ENCODE measurements at regions not wholly inside any gene's neighbourhood (a gene's known extent, or its start where the extent isn't known, plus 50 kb on each side); places are given as distances from the start of the nearest gene placed in this dataset.

GRCh38 chr9:27711241-27711640 lies 138.0 kb upstream of the C9orf72 start:
- TF ChIP-seq FOS (IDR thresholded peaks at IDR 0.05; ENCODE audit: borderline replicate concordance, insufficient read depth, low read length) (no peak), GATA2 (IDR thresholded peaks at IDR 0.05; ENCODE audit: insufficient read depth, insufficient read length, low read depth, low read length) (no peak), EZH2 (IDR thresholded peaks at IDR 0.05; ENCODE audit: borderline replicate concordance, low read depth, low read length, severe bottlenecking) (no peak), POLR2AphosphoS5 (IDR thresholded peaks at IDR 0.05; ENCODE audit: insufficient read depth, low read depth, low read length) (no peak), MYC (IDR thresholded peaks at IDR 0.05; ENCODE audit: low read depth, low read length) (no peak), MAX (IDR thresholded peaks at IDR 0.05; ENCODE audit: insufficient read depth, insufficient read length) (no peak), JUN (IDR thresholded peaks at IDR 0.05; ENCODE audit: borderline replicate concordance, insufficient read depth, insufficient read length, low read depth) (no peak), POLR2A (IDR thresholded peaks at IDR 0.05; ENCODE audit: low read depth, low read length) (no peak)
- TF ChIP-seq, protein P1, sequence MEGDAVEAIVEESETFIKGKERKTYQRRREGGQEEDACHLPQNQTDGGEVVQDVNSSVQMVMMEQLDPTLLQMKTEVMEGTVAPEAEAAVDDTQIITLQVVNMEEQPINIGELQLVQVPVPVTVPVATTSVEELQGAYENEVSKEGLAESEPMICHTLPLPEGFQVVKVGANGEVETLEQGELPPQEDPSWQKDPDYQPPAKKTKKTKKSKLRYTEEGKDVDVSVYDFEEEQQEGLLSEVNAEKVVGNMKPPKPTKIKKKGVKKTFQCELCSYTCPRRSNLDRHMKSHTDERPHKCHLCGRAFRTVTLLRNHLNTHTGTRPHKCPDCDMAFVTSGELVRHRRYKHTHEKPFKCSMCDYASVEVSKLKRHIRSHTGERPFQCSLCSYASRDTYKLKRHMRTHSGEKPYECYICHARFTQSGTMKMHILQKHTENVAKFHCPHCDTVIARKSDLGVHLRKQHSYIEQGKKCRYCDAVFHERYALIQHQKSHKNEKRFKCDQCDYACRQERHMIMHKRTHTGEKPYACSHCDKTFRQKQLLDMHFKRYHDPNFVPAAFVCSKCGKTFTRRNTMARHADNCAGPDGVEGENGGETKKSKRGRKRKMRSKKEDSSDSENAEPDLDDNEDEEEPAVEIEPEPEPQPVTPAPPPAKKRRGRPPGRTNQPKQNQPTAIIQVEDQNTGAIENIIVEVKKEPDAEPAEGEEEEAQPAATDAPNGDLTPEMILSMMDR (IDR thresholded peaks at IDR 0.05; ENCODE audit: extremely low read depth in 1 of 2, insufficient read depth in 1 of 2, low read depth in 1 of 2, low read length in 2 of 2): no peak
- CTCF ChIA-PET: no interaction called here
- no peaks in the 10 kb centered on the region for H3K9me3 ChIP-seq (replicated peaks; ENCODE audit: control insufficient read depth, insufficient read depth, low read length)
- H3K27ac ChIP-seq (ENCODE audit: insufficient read depth, low read depth, low read length): no peak overlapping the region
- DNase-seq (ENCODE audit: low read depth, low spot score): no peak
- H4K20me1 ChIP-seq (replicated peaks; ENCODE audit: control insufficient read depth, extremely low read depth, insufficient read depth, low read length): no peaks in the 10 kb centered on the region
- H3K27me3 ChIP-seq (ENCODE audit: control insufficient read depth in 2 of 2, insufficient read depth in 2 of 2, low read length in 2 of 2): no peaks in the 10 kb centered on the region
- H3K9me1 ChIP-seq (replicated peaks; ENCODE audit: control insufficient read depth, extremely low read depth, insufficient read depth, low read length): no peaks in the 10 kb centered on the region
- no TSS peak for BruUV-seq (replicated peaks)
- FAIRE-seq: no peak
- no peaks in the 10 kb centered on the region for H3K79me2 ChIP-seq (ENCODE audit: control insufficient read depth, insufficient read depth, low read length)
- intact Hi-C loops (cut with micrococcal nuclease): no loop called here
- no peak overlapping the region for H3K4me2 ChIP-seq (ENCODE audit: insufficient read depth, low read length)
- dilution Hi-C loops (cut with MboI; ENCODE audit: extremely low pct_ligation_motif_present, low sequenced_read_pairs): no loop called here
- H3K9ac ChIP-seq (replicated peaks; ENCODE audit: extremely low read depth, insufficient read depth, low read length): no peak overlapping the region
- POLR2A ChIA-PET: no interaction called here
- H3K4me1 ChIP-seq (ENCODE audit: control insufficient read depth, extremely low read depth, insufficient read depth, low read length): no peaks in the 10 kb centered on the region
- no peaks in the 10 kb centered on the region for H3K36me3 ChIP-seq (ENCODE audit: control insufficient read depth in 2 of 2, extremely low read depth in 1 of 2, insufficient read depth in 2 of 2, low read length in 2 of 2)
- no peak overlapping the region for H2AFZ ChIP-seq (ENCODE audit: low read depth, low read length)
- H3K4me3 ChIP-seq (replicated peaks in 1 of 3; ENCODE audit: insufficient read depth in 1 of 3, low read depth in 1 of 3, low read length in 3 of 3): no peak overlapping the region
